NCI-H1436 treated with DMSO at 0.1 percent for 48 hours (cell line): ENCODE measurements at regions not wholly inside any gene's neighbourhood (a gene's known extent, or its start where the extent isn't known, plus 50 kb on each side); places are given as distances from the start of the nearest gene placed in this dataset.
"Not testable (repeated sequence)": the region's sequence is repeated elsewhere in the genome, so short reads cannot be mapped to it uniquely, and the experiment has no call there.

Experiments
- DNase-seq: peaks from one replicate; lab custom pipeline; 2025; lab: John Stamatoyannopoulos, UW

- no peak for DNase-seq
Observed at GRCh38 chr2:236772220-236772837, 202.7 kb downstream of the ACKR3 start.

GRCh38 chr2:236773206-236773605, 203.6 kb downstream of the ACKR3 start:
- DNase-seq, result no peak

DNA sequence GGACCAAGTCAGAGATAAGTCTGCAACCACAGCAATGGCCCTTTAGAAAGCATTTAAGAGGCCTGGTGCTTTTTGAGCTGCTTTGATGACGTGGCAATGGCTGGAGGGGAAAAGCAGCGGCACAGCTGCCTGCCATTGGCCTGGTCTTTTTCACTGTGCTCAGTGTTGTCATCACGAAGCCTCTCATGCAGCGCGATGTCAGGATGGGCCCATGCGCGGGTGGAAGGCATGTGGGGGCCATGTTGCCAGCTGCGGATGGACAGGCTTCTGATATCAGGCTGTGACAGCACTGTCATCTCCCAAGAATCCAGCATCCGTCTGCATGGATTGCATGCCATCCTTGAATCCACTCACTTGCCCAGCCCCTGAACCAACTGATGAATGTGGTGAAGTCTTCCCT, 204.5 kb downstream of the ACKR3 start:
- no peak for DNase-seq

GRCh38 chr2:236775511-236775910, 205.9 kb downstream of the ACKR3 start:
- no peak for DNase-seq

DNA sequence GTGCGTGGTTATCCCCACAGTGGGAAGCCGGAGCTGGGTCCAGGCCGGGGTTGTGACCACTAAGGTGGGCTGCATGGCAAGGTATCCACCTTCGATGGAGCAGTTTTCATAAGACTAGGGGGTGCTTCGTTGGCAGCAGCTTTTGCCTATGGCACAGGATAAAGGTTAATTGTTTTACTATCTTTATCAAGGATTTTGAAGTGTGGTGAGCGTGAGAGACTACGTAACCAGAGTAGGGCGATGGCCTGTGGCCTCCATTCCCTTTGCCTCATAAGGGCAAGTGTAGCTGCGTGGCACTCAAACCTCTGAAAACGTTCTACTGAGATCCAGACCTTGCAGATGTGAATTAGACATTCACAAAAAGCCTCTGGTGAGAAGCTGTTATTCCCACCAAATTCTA, 206.6 kb downstream of the ACKR3 start:
- DNase-seq, result no peak

DNA sequence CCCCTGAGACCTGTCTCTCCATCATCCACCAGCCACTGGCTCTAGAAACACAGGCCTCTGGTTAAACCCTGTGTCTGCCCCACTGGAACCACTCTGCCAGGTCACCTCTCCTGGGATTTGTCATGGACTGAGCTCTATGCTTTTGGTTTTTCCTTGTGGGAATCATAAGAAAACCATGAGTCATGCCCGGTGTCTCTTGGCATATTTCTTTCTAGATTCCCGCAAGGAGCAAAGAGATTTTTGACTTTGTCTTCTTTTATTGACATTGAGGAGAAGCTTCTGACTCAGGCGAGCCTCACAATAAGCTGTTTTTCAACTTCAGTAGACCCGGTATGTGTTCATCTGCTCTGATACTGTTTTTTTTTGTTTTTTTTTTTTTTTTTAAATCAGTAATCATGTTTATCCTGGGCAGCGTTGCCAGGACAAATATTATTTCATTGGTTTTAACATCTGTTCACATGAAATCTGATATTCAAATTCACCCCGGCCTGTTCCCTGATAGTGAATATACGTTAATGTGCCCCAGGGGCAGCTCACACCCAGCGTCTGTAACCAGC, 207.1 kb downstream of the ACKR3 start:
- no peak for DNase-seq

- no peak for DNase-seq
Observed at GRCh38 chr2:236777408-236777807, 207.8 kb downstream of the ACKR3 start.

DNA sequence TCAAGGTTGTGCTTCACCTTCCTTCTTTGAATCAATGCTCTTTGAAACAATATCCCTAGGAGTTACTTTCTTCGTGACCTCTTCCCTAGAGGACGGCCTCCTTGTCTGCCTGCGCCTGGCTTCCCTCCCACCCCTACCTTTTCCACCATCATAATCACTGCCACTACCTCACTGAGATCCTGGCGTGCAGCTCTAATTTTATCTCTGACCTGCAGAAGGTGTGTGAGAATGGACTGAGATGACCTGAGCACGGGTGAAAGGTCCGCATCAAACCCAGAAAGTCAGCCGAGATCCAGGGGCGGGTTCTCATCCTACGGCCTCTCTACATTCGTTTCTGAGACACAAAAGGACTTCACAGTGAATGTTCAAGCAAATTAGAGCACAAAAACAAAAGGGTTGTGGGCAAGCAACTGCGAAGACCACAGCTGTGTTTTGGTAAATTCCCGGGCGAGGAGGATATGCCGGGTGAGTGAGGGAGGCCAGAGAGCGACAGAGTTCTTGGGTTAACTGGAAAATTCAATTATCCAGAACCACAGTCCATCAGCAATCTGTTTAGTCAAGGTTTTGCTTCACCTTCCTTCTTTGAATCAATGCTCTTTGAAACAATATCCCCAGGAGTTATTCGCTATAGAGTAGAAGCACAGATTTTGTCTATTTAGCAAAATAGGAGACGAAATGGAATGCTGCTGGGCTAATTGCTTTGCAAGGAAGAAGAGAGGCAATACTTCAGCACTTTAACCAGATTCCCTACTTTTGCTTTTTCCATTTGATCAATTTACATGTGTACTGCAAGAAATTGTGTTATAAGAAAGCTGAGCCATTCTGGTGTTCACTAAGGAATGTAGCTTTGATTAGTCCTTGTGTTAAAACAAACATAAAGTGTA, 212.6 kb downstream of the ACKR3 start:
- DNase-seq, result no peak

GRCh38 chr2:236782938-236783337, 213.3 kb downstream of the ACKR3 start:
- no peak for DNase-seq

- DNase-seq, result no peak
Observed at GRCh38 chr2:236783417-236784020, 213.9 kb downstream of the ACKR3 start.

GRCh38 chr2:236785611-236786057, 216.0 kb downstream of the ACKR3 start:
- no peak for DNase-seq

GRCh38 chr2:236786751-236787150, 217.1 kb downstream of the ACKR3 start:
- DNase-seq, result no peak

- DNase-seq, result not testable (repeated sequence)
Observed at GRCh38 chr2:236787376-236787775, 217.8 kb downstream of the ACKR3 start.

DNA sequence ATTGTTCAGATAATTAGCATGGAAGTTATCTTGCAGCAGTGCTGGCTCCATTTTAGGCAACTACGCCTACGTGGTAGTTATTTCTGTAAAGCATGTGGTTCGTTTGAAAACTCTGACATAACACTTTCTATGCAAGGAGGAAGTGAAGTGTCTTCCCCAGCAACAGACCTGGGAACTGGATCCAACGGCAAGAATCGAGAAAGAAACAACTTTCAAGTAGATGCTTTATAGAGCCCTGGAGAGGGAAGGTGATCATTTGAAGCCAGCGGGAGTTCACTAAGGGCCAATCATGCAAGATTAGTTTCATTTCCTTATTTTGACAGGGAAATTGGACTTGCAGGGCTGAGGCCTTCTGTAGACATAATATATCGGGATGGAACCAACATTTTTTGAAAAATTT, 218.3 kb downstream of the ACKR3 start:
- no peak for DNase-seq

DNA sequence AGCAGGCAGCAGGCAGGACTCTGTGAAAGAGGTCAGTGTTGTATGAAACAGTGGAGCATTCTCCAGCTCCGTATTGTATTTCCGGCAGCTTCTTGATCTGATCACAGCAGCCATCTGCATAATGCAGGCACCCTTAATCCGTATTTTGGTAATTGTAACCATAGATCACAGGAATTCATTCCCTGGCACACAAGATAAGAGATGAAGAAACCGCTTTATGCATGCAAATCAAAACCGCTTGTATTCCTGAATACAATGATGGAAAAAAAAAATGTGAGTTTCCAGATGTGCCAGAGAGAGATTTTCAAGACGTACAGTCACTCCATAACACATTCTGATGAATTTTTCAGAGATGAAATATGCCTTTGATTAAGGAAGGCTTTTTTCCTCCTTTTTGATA, 221.3 kb downstream of the ACKR3 start:
- DNase-seq, result no peak

DNA sequence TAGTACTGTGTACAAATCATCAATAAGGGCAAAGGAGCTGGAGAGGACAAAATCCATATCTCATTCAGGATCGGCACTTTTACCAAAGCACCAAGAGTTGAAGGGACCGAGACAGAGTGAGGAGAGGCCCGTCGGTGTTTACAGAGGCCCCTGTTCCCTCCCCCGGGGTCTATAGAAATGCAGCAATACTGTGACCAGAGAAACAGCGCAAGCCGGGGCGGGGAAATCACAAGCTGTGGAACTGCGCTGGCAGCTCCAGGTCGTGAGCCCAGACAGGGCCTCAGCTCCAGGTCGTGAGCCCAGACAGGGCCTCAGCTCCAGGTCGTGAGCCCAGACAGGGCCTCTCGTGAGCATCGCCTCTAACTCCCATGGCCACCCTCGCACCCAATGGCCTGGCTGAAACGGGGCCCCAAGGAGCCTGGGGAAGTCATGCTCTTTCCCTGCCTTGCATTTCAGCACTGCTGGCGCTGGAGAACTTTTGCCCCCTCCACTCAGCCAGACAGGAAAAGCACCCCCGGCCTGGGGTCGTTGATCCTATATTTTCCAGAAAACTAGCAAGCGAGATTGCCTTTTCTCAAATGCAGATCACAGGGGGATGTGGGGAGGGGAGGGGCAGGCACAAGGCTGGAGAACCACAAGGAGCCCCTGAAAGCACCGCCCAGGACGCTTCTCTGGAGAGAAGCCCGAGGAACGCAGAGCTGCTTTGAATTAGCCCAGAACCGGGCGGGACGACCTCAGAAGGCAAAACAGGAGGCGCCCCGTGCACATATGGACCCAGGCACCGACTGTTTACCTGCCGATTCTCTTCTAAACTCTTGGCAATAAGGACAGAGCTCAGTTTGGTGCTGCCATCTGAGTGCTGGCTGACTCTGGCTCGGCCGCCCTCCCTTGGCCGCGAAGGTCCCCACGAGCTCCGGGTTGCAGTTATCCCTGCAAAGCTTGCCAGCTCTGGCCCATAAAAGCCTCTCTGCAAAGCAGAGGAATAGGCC, 223.7 kb downstream of the ACKR3 start:
- DNase-seq, result no peak

GRCh38 chr2:236794176-236794957, 224.7 kb downstream of the ACKR3 start:
- no peak for DNase-seq

DNA sequence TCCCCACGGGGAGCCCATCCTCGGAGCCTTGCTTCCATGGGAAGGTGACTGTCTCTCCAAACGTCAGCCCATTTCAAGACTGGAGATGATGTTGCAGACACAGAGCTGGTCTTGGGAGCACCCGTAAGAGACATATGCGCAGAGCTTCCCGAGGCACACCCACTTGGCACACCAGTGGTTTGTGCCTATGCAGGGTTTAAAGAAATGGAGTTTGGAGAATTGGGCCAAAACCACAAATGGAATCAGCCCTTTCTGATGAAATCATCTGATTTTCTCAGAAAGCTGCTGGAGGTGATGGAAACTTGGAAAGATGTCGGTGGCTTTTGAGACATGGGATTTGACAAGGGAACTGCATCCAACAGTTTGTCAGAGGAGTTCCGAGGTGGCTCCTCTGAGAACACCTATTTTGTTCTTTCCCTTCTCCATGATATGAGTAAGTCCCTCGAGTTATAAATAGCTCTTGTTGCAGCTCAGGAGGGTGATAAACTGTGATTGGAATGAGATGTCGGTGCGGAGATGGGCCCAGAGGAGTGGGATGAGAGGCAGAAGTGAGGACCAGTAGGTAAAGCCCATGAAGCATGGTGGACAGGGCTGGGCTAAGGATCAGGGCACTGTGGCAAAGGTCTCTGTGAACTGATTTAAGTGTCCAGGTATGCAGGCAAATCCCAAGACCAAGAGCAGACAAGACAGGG, 225.7 kb downstream of the ACKR3 start:
- no peak for DNase-seq

GRCh38 chr2:236795861-236796219, 226.2 kb downstream of the ACKR3 start:
- no peak for DNase-seq

- DNase-seq, result no peak
Observed at GRCh38 chr2:236796236-236796635, 226.6 kb downstream of the ACKR3 start.
